HG02852 (cell line): ENCODE measurements at regions not wholly inside any gene's neighbourhood (a gene's known extent, or its start where the extent isn't known, plus 50 kb on each side); places are given as distances from the start of the nearest gene placed in this dataset.

Experiments
- ATAC-seq: cut with Tn5 transposase; IDR thresholded peaks from one replicate; pipeline ENCODE4 v1.9.1; 2021; ENCODE audit warnings: mild to moderate bottlenecking, moderate library complexity; ENCODE audit not compliant: unreplicated experiment

DNA sequence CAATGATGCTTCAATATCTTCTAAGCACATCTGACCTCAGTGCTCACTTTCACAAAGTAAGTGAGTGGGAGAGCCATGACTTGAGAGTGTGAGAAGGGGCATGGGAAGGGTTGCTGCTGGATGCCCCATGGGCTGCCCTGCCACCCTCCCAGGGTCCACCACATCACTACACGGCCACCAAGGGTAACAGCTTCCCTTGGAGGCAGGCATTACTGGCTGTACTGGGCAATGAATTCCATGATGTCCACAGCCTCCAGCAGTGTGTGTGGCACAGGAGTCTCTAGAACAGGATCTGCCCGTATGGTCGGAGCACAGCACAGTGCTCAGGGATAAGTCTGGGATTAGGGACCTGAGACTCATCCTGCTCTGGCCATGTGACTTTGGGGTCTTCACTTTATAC is 481.0 kb upstream of the MYT1L start:
- ATAC-seq, result no peak

DNA sequence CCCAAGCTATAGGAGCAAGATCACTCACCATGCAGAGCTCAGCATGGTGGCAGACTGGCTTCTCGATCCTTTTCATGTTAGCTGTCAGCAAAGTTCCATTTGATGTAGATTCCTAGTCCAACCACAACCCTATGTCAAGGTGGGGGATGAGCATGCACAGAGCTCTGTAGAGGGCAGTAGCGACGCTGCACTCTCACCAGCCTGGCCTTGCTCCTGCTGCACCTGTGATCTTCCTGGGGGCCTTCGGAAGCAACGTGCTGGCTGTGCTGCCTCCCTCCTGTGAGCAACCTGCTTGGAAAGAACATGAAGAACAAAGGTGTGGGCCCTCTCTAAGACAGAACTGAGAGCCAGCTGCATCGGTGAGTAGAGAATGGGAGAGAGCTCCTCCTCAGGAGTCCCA is 479.4 kb upstream of the MYT1L start:
- no peak for ATAC-seq

DNA sequence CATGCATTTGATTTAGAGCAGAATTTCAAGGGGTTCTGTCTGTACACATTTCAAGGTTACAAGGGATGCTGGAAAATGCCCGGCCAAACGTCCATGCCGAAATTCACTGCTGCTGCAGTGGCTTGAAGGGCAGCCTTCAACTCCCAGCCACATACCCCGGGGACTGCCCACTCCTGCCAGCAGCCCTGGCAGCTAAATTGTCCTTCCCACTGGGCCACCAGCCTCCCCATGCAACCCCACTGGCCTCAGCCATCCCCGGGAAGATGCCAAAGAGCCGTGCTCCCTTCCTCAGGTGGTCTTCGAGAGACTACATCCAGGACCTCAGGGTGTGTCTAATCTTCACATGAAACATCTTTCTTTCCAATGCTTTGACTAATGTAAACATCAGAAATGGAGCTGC is 478.7 kb upstream of the MYT1L start:
- ATAC-seq, result no peak

DNA sequence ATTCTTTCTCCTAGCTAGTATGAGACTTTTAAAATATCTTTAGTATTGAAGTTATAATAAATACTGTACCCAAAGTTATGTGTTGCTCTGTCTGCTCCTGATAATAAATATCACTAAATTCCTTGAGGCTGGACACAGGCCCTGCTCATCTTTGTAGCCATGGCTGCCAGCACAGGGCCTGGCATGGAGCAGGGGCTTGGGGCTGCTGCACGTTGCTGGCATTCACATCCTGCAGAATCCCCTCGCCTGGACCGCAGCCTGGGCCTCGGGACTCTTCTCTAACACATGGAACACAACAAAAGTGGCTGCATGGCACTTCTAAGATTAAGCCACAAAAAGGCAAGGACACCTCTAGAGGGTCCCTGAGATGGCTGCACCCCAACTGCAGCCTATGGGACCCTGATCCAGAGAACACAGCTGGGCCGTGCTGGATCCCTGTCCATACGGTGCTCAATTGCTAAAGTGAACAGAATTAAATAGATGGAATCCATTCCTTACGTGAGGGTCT is 477.5 kb upstream of the MYT1L start:
- ATAC-seq, result no peak

DNA sequence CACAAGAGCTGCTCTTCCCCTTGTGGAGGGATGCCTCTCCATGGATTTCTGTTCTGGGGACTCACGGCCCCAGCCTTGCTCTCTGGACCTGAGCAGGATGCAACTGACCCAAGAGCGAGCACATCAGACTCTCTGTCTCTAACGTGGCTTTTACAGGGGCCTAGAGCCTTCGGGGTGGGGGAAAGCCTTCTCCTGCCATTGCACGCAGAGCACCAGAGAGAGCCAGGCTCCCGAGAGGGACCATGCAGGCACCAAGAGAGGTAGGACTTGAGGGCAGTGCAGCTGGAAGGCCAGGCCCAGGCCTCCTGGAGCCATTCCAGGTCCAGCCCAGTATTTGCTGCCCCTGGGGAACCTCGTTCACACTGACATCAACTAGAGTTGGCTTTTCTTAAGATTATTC is 475.6 kb upstream of the MYT1L start:
- ATAC-seq, result no peak

DNA sequence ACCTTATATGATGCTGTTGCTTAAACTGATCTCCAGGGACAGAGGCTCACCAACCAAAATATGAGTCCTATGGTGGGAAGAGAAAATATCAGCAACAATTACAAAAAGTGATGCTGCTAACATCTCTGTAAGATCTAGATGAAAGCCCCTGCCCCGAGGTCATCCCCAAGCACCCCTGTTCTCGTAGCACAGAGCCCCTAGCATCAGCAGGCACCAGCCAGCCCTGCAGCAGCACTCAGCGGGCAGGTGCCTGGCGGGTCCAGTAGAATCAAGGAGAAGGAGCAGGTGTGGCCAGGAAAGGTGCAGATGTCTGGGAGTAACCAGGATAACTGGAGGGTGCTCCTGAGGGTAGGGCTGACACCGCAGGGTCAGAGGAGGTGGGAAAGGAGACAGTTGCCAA is 474.2 kb upstream of the MYT1L start:
- ATAC-seq, result no peak

DNA sequence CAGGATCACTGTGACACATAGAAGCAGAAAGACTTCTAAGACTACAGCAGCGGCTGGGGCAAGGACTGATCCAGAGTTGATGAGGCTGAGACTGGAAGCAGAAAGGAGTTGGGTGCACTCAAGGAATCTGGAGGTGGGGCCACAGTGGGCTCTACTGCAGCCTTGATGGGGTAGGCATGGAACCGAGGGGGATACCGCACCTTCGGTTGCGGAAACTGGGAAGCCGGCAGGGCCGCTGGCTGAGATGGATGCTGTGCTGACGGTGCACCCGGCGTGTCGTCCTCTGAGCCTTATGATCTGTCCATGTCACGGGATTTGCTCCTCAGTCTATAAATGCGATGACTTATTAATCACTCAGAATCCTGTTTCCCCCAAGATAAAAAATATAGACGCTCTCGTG is 473.5 kb upstream of the MYT1L start:
- ATAC-seq, result no peak

DNA sequence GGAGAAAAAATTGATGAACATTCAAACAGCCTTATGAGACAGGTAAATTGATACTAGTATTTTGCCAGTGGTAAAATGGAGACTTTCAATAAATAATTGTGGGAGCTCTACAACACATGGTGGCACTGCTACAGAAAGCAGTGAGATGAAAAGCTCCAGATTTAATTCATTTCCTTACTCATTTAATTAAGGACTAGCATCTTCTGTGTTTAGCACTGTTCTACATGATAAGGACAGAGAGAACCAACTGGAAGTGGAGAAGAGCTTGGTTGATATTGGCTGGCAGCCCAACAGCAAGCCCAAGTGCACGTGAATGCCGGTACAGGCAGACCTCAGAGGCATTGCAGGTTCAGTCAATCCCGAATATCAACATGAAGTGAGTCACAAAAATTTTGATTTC is 470.4 kb upstream of the MYT1L start:
- no peak for ATAC-seq

DNA sequence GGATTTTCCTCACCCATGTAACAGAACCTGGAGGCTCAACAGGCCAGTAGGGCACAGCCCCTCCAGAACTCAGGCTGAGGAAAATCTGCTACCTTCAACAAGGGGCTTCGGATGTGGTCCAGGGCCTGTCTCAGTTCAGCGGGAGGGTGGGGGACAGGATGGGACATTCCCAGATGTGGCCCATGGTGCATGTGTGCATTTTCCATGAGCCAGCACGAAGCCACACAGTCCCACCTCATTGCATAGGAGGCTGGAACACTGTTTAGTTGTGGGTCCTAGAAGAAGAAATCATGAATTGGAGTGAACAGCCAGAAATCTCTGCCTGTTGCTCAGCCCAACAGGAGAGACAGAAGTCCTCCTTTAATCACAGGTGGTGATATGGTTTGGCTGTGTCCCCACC is 469.6 kb upstream of the MYT1L start:
- ATAC-seq, result no peak

DNA sequence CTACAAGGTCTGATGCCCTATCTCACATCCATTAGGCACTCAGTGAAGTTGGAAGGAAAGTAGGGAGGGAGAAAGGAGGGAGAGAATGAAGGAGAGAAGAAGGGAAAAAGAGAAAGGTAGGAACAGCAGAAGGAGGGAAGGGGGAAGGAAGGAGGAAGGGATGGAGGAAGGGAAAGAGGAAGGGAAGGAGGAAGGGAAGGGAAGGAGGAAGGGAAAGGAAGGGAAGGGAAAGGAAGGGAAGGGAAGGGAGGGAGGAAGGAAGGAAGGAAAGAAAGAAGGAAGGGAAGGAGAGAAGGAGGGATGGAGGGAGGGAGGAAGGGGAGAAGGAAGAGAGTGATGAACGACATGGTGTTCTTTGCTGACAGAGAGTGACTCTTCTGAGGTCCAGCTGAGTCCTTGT is 468.9 kb upstream of the MYT1L start:
- ATAC-seq, result no peak

DNA sequence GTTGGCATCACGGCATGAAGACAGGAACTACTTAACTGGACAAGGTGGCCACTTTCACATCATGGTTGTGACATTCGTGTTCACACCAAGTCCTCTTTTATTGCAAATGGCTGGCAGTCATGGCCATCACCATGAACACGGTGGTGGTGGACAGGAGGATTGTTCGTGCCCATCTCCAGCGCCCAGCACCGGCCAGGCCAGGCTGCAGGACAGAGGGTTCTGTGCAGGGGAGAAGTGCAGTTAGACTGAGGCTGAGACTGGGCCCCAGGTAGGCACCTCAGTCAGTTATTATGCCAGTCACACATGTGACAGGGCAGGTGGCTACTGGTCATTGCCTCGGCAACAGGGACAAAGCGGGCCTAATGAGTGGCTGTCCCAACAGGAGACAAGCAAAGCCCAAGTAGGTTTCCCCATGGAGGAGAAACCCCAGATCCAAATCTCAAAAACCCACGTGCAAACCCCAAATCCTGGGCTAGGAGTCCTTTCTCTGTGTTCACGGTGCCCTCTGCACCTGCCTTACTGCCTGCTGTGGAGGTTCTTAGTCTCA is 468.1 kb upstream of the MYT1L start:
- ATAC-seq, result no peak

DNA sequence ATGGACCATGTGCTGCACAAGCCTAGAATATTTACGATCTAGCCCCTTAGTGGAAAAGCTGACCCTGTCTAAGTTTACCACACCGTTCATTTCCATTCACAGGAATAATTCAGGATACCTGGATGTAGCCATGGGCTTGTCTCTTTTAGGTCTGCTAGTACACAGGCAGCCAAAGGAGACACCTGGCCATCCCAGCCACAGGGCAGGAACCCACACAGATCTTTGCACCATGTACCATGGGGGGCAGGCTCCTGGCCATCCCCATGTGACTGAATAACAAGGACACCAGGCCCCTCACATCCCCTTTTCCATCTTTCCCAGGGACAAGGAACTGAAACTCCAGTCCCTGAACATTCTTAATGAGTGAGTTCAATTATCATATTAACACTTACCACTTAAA is 467.3 kb upstream of the MYT1L start:
- ATAC-seq, result no peak

DNA sequence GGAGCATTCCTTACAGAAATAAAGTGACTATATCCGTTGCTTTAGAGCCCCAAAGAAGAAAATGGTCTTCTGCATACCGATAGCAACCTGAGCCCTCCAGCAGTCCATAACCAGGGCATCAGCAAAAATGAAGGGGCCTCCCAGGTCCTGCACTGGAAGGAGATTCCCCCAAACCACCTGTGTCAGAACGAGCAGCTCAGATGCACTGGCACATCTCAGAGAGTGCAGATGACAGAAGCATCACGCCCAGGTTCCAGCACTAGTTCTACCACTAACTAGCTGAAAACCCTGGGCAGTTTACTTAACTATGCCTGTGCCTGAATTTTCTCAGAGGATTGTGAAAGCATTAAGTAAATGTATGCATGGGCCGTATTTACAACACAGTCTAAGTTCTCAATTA is 466.7 kb upstream of the MYT1L start:
- ATAC-seq, result no peak

DNA sequence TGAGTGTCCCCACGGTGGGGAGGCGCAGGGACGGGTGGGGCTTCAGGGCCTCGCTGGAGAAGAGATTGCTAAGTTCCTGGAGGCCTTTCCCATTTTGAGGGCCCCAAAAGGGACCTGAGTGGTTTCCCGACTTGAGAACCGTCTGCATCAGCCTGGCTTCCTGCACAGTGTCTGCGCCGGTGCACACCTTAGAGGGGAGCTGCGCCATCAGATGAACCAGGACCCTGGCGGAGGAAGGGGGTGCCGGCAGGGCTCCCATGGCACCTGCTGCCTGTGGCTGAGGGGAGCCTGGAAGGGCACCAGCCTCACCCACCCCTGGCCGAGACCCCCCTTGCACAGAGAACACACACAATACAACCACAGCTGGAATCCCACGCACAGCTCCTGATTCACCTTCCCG is 465.1 kb upstream of the MYT1L start:
- ATAC-seq, result no peak

DNA sequence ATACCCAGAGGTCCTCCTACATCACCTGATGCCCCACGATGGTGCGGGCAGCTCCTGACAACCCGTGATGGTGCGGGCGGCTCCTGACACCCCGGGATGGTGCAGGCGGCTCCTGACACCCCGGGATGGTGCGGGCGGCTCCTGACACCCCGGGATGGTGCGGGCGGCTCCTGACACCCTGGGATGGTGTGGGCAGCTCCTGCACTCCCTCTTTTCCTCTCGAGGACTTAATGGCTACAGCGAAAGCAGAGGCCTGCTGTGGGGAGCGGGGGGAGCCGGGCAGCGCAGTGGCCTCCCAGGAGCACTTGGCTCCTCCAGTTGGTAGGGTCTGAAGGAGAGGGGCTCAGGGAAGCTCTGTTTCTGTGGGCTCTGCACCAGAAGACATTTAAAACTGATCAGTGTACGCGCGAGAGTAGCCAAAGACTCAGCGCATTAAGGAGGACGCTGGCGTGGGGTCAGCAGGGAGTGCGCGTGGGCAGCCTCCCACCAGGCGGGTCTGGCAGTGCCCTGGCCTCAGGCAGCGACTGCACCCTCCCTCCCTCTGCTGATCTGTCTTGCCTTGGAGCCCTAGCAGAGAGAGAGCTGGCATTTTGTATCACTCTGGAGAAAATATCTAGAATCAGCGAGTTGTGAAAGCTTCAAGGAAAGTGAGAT is 464.5 kb upstream of the MYT1L start:
- ATAC-seq, result no peak

DNA sequence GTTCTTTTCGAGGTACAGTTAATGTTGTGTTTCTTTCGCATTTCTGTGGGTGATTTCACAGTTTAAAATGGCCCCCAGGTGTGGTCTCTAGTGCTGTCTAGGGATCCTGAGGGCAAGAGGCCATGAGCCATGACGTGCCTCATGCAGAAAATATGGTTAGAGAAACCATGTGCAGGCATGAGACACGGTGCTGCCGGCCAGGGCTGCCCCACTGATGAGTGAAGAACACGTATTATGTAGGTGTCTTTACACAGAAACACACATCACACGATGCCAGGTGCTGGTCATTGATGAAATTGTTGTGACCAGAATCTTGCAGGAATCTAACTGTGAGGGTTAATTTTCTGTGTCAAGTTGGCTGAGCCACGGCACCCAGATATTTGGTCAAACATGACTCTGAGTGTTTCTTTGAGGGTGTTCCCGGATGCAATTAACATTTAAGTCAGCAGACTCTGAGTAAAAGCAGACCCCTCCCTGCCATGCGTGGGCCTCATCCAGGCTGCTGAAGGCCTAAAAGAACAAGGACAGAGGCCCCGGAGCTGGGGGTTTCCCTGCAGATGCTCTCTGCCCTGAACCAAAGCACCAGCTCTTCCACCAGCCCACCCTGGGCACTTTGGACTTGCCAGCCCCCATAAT is 463.0 kb upstream of the MYT1L start:
- ATAC-seq, result no peak

DNA sequence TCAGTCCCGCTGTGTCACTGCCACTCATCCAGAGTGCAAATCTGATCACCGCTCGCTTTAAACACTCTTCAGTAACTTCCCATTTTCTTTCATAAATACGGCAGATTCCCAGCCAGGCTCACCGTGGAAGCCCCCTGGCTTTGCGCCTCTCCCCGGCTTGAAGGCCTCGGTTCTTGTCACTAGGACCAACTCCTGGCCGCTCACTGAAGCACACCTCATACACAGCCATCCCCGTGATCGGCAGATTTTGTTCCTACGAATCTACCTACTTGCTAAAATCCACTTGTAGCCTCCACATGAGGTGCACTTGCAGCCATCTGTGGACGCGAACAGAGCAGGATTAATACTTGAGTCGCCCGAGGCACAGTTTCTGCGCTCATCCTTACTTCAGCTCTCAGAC is 462.4 kb upstream of the MYT1L start:
- ATAC-seq, result no peak

DNA sequence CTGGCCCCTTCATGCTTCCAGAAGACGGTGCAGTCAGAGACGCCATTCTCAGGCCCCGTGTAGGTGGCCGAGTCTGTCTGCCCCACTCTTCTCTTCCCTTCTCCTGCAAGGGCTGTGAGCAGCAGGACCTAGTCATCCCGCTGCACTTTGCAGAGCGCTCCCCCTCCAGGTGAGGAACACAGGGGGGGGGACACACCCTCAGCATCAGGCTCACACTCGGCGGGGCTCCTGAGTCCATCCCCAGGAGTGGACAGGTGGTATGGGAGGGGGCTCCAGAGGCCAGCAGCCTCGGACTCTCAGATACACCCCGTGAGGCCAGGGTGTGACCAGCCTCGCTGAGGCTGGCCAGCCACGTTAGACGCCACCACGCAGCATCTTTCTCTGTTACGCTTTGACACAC is 460.5 kb upstream of the MYT1L start:
- no peak for ATAC-seq

DNA sequence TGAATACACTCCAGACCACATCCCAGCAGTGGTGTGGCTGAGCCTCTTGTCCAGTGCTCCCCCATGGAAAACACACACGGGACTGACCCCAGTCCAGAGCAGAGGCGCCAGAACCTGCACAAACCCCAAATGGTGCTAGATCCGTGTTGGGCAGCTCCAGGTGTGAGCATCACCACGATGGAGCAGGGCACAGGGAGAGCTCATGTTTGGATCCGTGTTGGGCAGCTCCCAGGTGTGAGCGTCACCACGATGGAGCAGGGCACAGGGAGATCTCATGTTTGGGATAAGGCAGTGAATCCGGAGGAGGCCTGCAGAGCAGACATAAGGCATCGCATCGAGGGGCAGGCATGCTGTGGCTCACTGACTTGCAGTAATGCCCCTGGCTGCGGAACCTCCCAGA is 460.0 kb upstream of the MYT1L start:
- ATAC-seq, result no peak

DNA sequence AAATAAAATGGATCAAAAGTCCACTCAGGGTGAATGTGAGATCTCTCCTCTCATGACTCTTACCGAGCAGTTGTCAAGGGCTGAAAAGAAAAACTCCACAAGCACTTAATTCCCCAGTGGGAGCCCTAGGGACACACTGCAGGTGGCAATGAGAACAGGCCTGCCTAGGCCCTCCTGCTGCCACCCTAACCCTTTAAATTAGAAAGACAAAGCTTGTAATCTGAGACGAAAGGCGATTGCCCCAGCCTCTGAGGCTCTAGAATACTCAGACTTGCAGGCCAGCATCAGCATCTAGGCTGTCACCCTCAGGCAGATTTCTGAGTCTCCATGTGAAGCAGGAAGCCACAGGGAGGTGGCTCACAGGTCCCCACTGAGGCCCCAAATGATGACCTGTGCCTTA is 457.0 kb upstream of the MYT1L start:
- no peak for ATAC-seq

DNA sequence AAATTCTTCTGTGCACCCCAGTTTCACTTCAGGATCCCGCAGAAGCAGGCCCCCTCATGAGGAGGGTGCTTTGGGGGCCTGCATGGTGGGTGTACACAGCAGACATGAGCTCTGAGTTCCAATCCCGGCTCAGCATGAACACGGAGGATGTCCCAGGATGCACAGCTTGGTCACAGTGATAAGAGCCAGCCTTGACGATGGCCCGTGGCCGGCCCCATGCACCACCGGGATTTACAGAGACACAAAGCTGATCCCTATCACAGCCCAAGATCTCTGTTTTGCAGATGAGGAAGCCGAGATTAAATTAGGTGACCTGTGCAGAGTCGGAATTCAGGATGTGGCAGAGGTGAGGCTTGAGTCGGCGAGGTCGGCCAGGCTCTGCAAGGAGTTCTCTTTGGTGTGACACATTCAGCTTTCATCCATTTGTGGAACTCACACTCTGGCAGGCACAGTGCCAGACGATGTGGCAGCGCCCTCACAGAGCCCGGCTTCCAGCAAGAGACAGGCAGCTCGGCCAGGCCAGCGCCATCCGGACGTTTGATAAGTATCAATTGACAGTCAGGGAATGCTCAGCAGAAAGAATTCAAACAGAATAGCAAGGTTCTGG is 456.3 kb upstream of the MYT1L start:
- ATAC-seq, result no peak

DNA sequence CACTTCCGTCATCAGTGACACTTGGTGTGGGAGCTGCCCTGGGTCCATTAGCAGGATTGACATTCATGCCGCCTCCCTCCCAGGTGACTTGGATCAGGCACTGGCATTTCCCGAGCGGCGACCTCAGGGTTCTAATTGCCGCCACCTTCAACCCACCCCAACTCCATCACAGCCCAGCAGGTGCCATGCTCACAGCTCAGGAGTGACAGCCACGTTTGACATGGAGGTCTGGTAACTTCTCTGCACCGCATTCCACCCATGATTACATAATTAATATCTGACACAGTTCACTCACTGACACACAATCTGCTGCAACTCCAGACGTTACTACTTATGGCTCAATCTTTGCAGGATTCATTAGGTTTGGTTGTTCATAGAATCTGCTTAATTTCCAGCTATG is 450.9 kb upstream of the MYT1L start:
- ATAC-seq, result no peak
